Breast epithelium (tissue), 4 donors: ENCODE measurements at regions not wholly inside any gene's neighbourhood (a gene's known extent, or its start where the extent isn't known, plus 50 kb on each side); places are given as distances from the start of the nearest gene placed in this dataset.

ENCODE experiments used
- DNase-seq, 2 donors: peaks; one replicate each; pipeline ENCODE4 v3.0.0-alpha.2; 2019; ENCODE audit warnings: low spot score in 2 of 2
- H3K27ac ChIP-seq, 2 donors: fragments of 200-600 bp; sonication (generic) in 1 of 2; one replicate each; pipeline ENCODE4 v1.5.1; 2016 to 2019; ENCODE audit warnings: mild to moderate bottlenecking in 1 of 2
- H3K27me3 ChIP-seq, 2 donors: fragments of 200-600 bp; sonication (generic) in 1 of 2; one replicate each; pipeline versions ENCODE4 v1.5.1 to v1.6.0; 2017 to 2019; ENCODE audit warnings: control low read depth in 1 of 2, mild to moderate bottlenecking in 1 of 2
- H3K36me3 ChIP-seq: fragments of 200-600 bp; one replicate; pipeline ENCODE4 v1.5.1; 2019
- H3K4me1 ChIP-seq, 2 donors: fragments of 200-600 bp; sonication (generic); one replicate each; pipeline ENCODE4 v1.5.1; 2016 to 2019; ENCODE audit warnings: control low read depth in 1 of 2
- H3K4me3 ChIP-seq, 3 donors: fragments of 200-600 bp; sonication (generic); 1 replicate in 2 of 3; 2 replicates in 1 of 3; pipeline ENCODE4 v1.5.1; 2016 to 2019; ENCODE audit warnings: mild to moderate bottlenecking in 3 of 3, moderate library complexity in 2 of 3
- H3K9me3 ChIP-seq, 2 donors: fragments of 200-600 bp; sonication (generic) in 1 of 2; one replicate each; pipeline ENCODE4 v1.5.1; 2016 to 2019; ENCODE audit warnings: control low read depth in 1 of 2
- POLR2A ChIP-seq: fragments of 450-650 bp; IDR thresholded peaks from one replicate; pipeline ENCODE4 v1.6.1; 2016; ENCODE audit warnings: antibody characterized with exemption, mild to moderate bottlenecking, moderate library complexity
- POLR2AphosphoS5 ChIP-seq, 3 donors: sonication (generic); formaldehyde crosslinking; IDR thresholded peaks; one replicate each; pipeline ENCODE4 v1.6.1; 2017; ENCODE audit warnings: antibody characterized with exemption in 3 of 3
- intact Hi-C: fragments of 100-400 bp; cut with DNase I; formaldehyde crosslinking; loops from one replicate; pipeline ENCODE4 v1.15.1; 2023; ENCODE audit warnings: low total_unique reads
- TF ChIP-seq, protein P1 (sequence below), 3 donors: fragments of 450-650 bp; IDR thresholded peaks; one replicate each; pipeline ENCODE4 v1.5.1; 2016 to 2017; ENCODE audit warnings: antibody characterized with exemption in 3 of 3, mild to moderate bottlenecking in 3 of 3, moderate library complexity in 3 of 3

DNA sequence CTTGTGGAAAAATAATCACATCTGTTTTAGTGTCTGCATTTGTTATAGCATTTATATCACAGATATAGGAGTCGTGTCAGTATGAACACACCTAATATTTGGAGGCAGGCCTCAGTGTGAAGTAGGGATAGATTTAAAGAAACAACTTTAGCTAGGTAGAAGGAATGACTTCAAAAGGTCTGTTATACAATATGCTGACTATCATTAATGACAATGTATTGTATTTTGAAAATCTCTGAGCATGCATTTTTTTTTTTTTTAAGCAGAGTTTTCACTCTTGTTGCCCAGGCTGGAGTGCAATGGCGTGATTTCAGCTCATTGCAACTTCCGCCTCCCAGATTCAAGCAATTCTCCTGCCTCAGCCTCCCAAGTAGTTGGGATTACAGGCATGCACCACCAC, 248.3 kb downstream of the EN1 start:
- intact Hi-C loops: no loop called here
- H3K27ac ChIP-seq: no peak overlapping the region
- H3K9me3 ChIP-seq: peaks cover 0 to 9% of the 10 kb centered on the region in 2 donors
- TF ChIP-seq POLR2A: no peak
- TF ChIP-seq, protein P1, sequence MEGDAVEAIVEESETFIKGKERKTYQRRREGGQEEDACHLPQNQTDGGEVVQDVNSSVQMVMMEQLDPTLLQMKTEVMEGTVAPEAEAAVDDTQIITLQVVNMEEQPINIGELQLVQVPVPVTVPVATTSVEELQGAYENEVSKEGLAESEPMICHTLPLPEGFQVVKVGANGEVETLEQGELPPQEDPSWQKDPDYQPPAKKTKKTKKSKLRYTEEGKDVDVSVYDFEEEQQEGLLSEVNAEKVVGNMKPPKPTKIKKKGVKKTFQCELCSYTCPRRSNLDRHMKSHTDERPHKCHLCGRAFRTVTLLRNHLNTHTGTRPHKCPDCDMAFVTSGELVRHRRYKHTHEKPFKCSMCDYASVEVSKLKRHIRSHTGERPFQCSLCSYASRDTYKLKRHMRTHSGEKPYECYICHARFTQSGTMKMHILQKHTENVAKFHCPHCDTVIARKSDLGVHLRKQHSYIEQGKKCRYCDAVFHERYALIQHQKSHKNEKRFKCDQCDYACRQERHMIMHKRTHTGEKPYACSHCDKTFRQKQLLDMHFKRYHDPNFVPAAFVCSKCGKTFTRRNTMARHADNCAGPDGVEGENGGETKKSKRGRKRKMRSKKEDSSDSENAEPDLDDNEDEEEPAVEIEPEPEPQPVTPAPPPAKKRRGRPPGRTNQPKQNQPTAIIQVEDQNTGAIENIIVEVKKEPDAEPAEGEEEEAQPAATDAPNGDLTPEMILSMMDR (IDR thresholded peaks at IDR 0.05): no peak
- no peak for TF ChIP-seq POLR2AphosphoS5 (IDR thresholded peaks at IDR 0.05)
- no peaks in the 10 kb centered on the region for H3K36me3 ChIP-seq
- no peak for DNase-seq
- H3K4me1 ChIP-seq: no peaks in the 10 kb centered on the region
- H3K4me3 ChIP-seq: no peak overlapping the region
- no peaks in the 10 kb centered on the region for H3K27me3 ChIP-seq

DNA sequence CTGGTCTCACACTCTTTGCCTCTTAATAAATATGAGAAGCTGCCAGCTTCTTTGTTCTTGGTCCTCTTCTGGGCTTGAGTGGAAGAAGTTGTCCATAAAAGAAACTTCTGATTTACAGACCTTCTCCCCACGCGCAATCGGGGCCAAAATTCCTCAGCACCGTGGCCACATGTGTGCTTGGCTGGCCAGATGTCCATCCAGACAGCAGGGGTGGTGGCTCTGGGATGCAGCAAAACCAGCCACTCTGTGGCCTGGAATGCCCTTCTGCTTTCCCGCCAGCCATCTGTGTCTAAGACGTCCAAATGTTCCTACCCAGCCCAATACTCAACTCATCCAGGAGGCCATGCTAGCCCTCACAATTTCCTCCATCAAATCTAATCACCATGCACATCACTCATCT, 250.8 kb downstream of the EN1 start:
- intact Hi-C loops: no loop called here
- TF ChIP-seq, protein P1 (IDR thresholded peaks at IDR 0.05): no peak
- TF ChIP-seq POLR2AphosphoS5 (IDR thresholded peaks at IDR 0.05) (no peak), POLR2A (no peak)
- Histone ChIP-seq H3K4me3 (no peak overlapping the region), H3K4me1 (no peaks in the 10 kb centered on the region), H3K9me3 (peaks cover 0 to 2% of the 10 kb centered on the region in 2 donors), H3K36me3 (no peaks in the 10 kb centered on the region), H3K27ac (no peak overlapping the region), H3K27me3 (no peaks in the 10 kb centered on the region)
- DNase-seq: no peak

- H3K36me3 ChIP-seq: no peaks in the 10 kb centered on the region
- intact Hi-C loops: no loop called here
- TF ChIP-seq, protein P1 (IDR thresholded peaks at IDR 0.05): no peak
- TF ChIP-seq POLR2A (no peak), POLR2AphosphoS5 (IDR thresholded peaks at IDR 0.05) (no peak)
These were observed 254.2 kb downstream of the EN1 start for GRCh38 chr2:118593257-118593656.

DNA sequence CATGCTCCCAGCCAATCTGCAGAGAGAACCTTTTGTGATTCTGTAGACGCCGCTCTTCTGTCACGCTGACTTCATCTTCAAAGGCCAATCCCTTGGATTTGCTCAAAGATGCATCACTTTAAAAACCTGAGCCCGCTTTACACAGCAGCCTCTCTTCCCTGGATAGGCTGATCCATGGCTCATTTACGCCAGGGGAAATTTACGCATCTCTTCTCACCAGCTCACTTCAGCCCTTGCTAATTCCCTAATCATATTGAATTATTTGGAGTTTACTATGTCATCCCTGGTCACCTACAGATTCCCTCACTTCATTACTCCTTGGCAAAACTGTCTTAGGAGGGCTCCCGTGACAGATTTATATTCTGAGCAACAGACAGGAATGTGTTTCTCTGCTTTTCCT, 256.2 kb downstream of the EN1 start:
- no peaks in the 10 kb centered on the region for H3K27me3 ChIP-seq
- intact Hi-C loops: no loop called here
- DNase-seq: no peak
- H3K4me1 ChIP-seq: no peaks in the 10 kb centered on the region
- TF ChIP-seq POLR2AphosphoS5 (IDR thresholded peaks at IDR 0.05) (no peak), POLR2A (no peak)
- TF ChIP-seq, protein P1 (IDR thresholded peaks at IDR 0.05): no peak
- no peak overlapping the region for H3K4me3 ChIP-seq
- no peaks in the 10 kb centered on the region for H3K36me3 ChIP-seq
- no peak overlapping the region for H3K27ac ChIP-seq
- no peaks in the 10 kb centered on the region for H3K9me3 ChIP-seq

More at GRCh38 chr2:118593257-118593656, 254.2 kb downstream of the EN1 start:
- H3K9me3 ChIP-seq: no peaks in the 10 kb centered on the region
- no peaks in the 10 kb centered on the region for H3K27me3 ChIP-seq
- DNase-seq: no peak
- no peak overlapping the region for H3K27ac ChIP-seq
- H3K4me1 ChIP-seq: no peaks in the 10 kb centered on the region
- no peak overlapping the region for H3K4me3 ChIP-seq

DNA sequence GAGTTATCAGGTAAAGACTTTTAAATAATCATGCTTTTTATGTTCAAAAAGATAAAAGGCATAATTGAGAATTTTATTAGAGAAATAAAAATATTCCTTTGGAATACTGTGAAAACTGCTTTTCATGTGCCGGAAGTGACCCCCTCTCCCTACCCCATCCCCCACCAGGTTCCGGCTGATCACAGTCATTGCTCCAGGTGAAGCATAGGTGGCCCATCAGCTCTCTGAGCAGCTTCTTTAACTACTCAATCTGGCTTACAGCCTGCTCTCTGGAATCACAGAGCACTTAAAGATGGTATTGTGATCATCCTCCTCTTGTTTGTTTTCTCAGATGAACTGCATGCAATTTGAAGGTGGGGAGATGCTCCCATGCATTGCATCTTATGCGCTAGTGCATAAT, 257.7 kb downstream of the EN1 start:
- H3K27me3 ChIP-seq: no peaks in the 10 kb centered on the region
- intact Hi-C loops: no loop called here
- no peaks in the 10 kb centered on the region for H3K36me3 ChIP-seq
- H3K27ac ChIP-seq: no peak overlapping the region
- TF ChIP-seq POLR2AphosphoS5 (IDR thresholded peaks at IDR 0.05) (no peak), POLR2A (no peak)
- TF ChIP-seq, protein P1 (IDR thresholded peaks at IDR 0.05): no peak
- no peaks in the 10 kb centered on the region for H3K4me1 ChIP-seq
- no peak overlapping the region for H3K4me3 ChIP-seq
- no peaks in the 10 kb centered on the region for H3K9me3 ChIP-seq
- no peak for DNase-seq
